ENCODE measurements at regions not wholly inside any gene's neighbourhood (a gene's known extent, or its start where the extent isn't known, plus 50 kb on each side); places are given as distances from the start of the nearest gene placed in this dataset.

DNA sequence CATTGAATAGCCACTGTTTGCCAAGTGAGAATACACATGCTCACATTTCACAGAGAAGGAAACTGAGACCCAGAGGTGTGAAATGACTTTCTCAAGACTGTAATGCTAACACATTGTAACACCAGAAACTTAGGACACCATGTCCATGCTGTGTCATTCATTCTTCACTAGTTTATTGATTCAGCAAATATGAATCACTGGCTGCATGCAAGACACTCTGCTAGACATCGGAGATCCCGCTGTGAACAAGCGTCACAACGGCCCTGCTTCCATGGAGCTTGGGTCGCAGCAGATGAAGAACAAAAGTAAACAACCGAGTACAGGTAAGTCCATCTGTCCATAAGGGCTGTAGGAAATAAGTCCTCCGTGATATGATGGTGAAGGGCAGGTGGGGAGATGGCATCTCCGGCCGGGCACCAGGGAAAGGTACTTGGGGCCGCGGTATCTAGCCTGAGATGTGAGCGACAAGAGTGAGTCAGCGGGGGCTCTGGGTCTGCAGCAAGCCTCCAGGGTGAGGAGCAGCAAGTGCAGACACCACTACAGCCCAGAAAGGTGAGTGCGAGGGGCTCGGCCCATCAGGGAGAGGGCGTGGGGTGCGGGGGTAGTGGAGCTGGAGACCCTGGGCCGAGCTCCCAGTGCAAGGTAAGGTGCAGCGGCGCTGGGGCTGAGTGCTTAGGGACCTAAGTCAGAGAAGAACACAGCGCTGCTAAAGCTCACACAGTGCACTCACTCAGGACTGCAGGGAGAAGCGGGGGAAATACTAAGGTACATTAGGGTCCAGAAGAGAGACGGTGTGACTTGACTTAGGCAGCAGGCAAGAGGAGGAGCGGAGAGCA lies 391.2 kb downstream of the FBXO15 start:
- Mint-ChIP-seq H3K27me3 (no peaks in the 10 kb centered on the region), H3K4me3 (no peak overlapping the region), H3K4me1 (no peaks in the 10 kb centered on the region), H3K27ac (no peak overlapping the region), H3K9me3 (no peaks in the 10 kb centered on the region), H3K36me3 (ENCODE audit: low read depth) (no peaks in the 10 kb centered on the region)
- CTCF ChIA-PET, result no interaction called here
- TF ChIP-seq, protein P1, sequence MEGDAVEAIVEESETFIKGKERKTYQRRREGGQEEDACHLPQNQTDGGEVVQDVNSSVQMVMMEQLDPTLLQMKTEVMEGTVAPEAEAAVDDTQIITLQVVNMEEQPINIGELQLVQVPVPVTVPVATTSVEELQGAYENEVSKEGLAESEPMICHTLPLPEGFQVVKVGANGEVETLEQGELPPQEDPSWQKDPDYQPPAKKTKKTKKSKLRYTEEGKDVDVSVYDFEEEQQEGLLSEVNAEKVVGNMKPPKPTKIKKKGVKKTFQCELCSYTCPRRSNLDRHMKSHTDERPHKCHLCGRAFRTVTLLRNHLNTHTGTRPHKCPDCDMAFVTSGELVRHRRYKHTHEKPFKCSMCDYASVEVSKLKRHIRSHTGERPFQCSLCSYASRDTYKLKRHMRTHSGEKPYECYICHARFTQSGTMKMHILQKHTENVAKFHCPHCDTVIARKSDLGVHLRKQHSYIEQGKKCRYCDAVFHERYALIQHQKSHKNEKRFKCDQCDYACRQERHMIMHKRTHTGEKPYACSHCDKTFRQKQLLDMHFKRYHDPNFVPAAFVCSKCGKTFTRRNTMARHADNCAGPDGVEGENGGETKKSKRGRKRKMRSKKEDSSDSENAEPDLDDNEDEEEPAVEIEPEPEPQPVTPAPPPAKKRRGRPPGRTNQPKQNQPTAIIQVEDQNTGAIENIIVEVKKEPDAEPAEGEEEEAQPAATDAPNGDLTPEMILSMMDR (IDR thresholded peaks at IDR 0.05), result no peak
- ATAC-seq (ENCODE audit: low read depth), result no peak
- intact Hi-C loops (cut with micrococcal nuclease), result no loop called here
- no peak for DNase-seq
- POLR2A ChIA-PET, result no interaction called here

DNA sequence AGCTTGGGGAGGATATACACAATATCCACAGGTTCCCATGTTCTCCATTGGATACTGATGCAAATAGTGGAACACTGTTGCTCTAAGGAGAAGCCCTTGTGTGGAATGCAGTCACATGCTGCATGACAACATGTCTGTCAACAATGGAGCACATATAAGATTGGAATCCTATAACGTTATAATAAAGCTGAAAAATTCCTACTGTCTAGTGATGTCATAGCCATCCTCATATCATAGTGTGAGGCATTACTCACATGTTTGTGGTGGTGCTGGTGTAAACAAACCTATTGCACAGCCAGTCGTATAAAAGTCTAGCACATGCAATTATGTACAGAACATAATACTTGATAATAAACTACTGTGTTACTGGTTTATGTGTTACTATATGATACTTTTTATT lies 394.7 kb downstream of the FBXO15 start:
- intact Hi-C loops (cut with micrococcal nuclease), result no loop called here
- H3K4me3 Mint-ChIP-seq, result no peak overlapping the region
- H3K27me3 Mint-ChIP-seq, result peaks cover 2% of the 10 kb centered on the region
- DNase-seq (no peak), ATAC-seq (ENCODE audit: low read depth) (no peak)
- H3K9me3 Mint-ChIP-seq, result no peaks in the 10 kb centered on the region
- H3K36me3 Mint-ChIP-seq (ENCODE audit: low read depth), result no peaks in the 10 kb centered on the region
- H3K27ac Mint-ChIP-seq, result no peak overlapping the region
- POLR2A ChIA-PET, result no interaction called here
- TF ChIP-seq, protein P1 (IDR thresholded peaks at IDR 0.05), result no peak
- CTCF ChIA-PET, result no interaction called here
- no peaks in the 10 kb centered on the region for H3K4me1 Mint-ChIP-seq

DNA sequence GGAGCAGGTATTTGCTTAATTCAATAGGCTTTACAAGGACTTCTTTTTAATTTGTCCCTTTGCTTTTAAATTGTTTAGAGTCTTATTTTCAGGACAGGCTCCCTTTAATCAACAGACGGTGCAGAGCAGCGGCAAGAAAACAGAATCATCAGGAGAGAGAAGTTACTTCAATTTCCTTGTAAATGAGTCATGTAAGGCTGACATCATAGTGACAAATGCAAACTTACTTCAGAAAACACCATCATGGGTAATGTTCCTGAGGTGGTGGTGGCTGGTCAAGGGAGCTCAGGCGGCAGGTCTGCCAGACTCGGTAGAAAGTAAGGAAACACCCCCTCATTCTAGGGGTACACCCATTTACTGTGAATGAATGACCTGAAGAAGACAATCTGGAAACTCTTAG lies 395.1 kb downstream of the FBXO15 start:
- Mint-ChIP-seq H3K27me3 (peaks cover 2% of the 10 kb centered on the region), H3K4me3 (no peak overlapping the region), H3K36me3 (ENCODE audit: low read depth) (no peaks in the 10 kb centered on the region), H3K27ac (no peak overlapping the region), H3K9me3 (no peaks in the 10 kb centered on the region), H3K4me1 (no peaks in the 10 kb centered on the region)
- ATAC-seq (ENCODE audit: low read depth), result no peak
- ChIA-PET CTCF (no interaction called here), POLR2A (no interaction called here)
- DNase-seq, result no peak
- TF ChIP-seq, protein P1 (IDR thresholded peaks at IDR 0.05), result no peak
- intact Hi-C loops (cut with micrococcal nuclease), result no loop called here

DNA sequence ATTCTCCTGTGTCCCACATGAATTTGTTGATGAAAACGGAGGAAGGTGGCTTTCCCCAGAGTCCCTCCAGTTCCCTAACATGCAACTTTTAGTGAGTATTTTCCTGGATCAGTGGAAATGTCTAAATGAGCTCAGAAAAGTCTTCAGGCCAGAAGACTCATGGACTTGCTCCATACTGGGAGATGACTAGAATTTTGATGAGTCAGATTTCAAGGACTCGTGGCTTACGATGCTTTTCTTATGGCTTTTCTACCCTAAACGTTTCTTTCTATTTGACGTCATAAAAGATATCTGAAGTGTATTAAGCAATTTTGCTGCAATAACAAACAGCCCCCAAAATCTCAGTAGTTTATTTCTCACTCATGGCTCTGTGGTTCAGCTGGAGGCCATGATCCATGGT lies 397.6 kb downstream of the FBXO15 start:
- H3K36me3 Mint-ChIP-seq (ENCODE audit: low read depth), result no peaks in the 10 kb centered on the region
- ATAC-seq (ENCODE audit: low read depth) (no peak), DNase-seq (no peak)
- H3K27me3 Mint-ChIP-seq, result peaks cover 2% of the 10 kb centered on the region
- intact Hi-C loops (cut with micrococcal nuclease), result no loop called here
- ChIA-PET POLR2A (no interaction called here), CTCF (no interaction called here)
- no peaks in the 10 kb centered on the region for H3K4me1 Mint-ChIP-seq
- no peak overlapping the region for H3K4me3 Mint-ChIP-seq
- H3K27ac Mint-ChIP-seq, result no peak overlapping the region
- TF ChIP-seq, protein P1 (IDR thresholded peaks at IDR 0.05), result no peak
- H3K9me3 Mint-ChIP-seq, result no peaks in the 10 kb centered on the region

DNA sequence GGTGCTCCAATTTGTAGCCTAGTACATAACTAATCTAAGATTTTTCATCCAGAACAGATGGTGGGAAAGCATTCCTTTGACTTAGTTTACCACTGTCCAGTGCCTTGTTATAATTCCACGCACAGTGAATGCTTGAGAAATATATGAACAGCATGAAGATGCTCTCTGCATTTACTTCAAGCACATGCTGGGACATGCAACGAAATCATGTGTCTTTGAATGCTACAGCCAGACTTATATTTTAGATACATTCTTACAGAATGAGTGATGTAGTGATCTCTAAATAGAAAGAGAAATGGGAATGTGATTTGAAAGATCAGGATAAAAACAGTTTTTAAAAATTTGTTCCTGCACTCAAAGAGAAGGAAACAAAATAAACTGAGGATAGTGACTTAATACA lies 398.3 kb downstream of the FBXO15 start:
- DNase-seq (no peak), ATAC-seq (ENCODE audit: low read depth) (no peak)
- Mint-ChIP-seq H3K27me3 (peaks cover 2% of the 10 kb centered on the region), H3K27ac (no peak overlapping the region), H3K9me3 (no peaks in the 10 kb centered on the region), H3K36me3 (ENCODE audit: low read depth) (no peaks in the 10 kb centered on the region), H3K4me3 (no peak overlapping the region), H3K4me1 (no peaks in the 10 kb centered on the region)
- TF ChIP-seq, protein P1 (IDR thresholded peaks at IDR 0.05), result no peak
- CTCF ChIA-PET, result no interaction called here
- POLR2A ChIA-PET, result no interaction called here
- intact Hi-C loops (cut with micrococcal nuclease), result no loop called here
